ENCODE measurements at regions not wholly inside any gene's neighbourhood (a gene's known extent, or its start where the extent isn't known, plus 50 kb on each side); places are given as distances from the start of the nearest gene placed in this dataset.

DNA sequence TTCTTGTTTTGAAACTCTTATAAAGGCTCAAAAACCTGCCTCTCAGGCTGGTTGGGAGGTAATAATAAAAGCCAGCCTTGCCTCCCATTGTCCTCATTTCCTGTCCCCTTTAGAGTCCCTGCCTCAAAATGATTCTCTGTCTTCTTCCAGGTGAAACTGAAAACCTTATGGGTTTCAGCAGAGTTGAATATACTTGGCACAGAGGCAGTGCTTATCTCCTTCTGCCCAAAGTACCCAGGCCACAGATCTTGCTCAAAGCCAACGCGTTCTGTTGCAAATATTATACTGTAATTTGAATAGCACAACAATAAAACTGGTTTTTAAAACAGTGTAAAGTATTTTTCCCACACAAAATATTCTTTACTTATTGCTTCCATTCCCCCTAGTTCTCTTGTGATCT, 183.1 kb upstream of the GIMD1 start:
- TF ChIP-seq, protein P1, sequence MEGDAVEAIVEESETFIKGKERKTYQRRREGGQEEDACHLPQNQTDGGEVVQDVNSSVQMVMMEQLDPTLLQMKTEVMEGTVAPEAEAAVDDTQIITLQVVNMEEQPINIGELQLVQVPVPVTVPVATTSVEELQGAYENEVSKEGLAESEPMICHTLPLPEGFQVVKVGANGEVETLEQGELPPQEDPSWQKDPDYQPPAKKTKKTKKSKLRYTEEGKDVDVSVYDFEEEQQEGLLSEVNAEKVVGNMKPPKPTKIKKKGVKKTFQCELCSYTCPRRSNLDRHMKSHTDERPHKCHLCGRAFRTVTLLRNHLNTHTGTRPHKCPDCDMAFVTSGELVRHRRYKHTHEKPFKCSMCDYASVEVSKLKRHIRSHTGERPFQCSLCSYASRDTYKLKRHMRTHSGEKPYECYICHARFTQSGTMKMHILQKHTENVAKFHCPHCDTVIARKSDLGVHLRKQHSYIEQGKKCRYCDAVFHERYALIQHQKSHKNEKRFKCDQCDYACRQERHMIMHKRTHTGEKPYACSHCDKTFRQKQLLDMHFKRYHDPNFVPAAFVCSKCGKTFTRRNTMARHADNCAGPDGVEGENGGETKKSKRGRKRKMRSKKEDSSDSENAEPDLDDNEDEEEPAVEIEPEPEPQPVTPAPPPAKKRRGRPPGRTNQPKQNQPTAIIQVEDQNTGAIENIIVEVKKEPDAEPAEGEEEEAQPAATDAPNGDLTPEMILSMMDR (IDR thresholded peaks at IDR 0.05) = no peak
- no peak for TF ChIP-seq POLR2A (IDR thresholded peaks at IDR 0.05)

Measured in upper lobe of left lung (tissue), 4 donors.